GM12801 (cell line): ENCODE measurements at regions not wholly inside any gene's neighbourhood (a gene's known extent, or its start where the extent isn't known, plus 50 kb on each side); places are given as distances from the start of the nearest gene placed in this dataset.

Experiments used
- CTCF ChIP-seq: IDR thresholded peaks from one replicate; pipeline ENCODE4 v1.5.1; 2011; ENCODE audit warnings: control low read depth; ENCODE audit not compliant: insufficient read length; ENCODE audit errors: extremely low read depth

GRCh38 chr3:170778240-170779217 is 91.5 kb downstream of the RPL22L1 start:
- TF ChIP-seq CTCF, result no peak

- TF ChIP-seq CTCF, result no peak
Measured at GRCh38 chr3:170777564-170777926, 92.5 kb downstream of the RPL22L1 start.

- no peak for TF ChIP-seq CTCF
Measured at GRCh38 chr3:170776887-170777563, 93.0 kb downstream of the RPL22L1 start.

- TF ChIP-seq CTCF, result no peak
Measured at GRCh38 chr3:170773682-170774425, 96.1 kb downstream of the RPL22L1 start.

- no peak for TF ChIP-seq CTCF
Measured at GRCh38 chr3:170772175-170772574, 97.8 kb downstream of the RPL22L1 start.

GRCh38 chr3:170768334-170768801 is 101.6 kb downstream of the RPL22L1 start:
- no peak for TF ChIP-seq CTCF

- TF ChIP-seq CTCF, result no peak
Measured at GRCh38 chr3:170767576-170767941, 102.4 kb downstream of the RPL22L1 start.
